ENCODE measurements at regions not wholly inside any gene's neighbourhood (a gene's known extent, or its start where the extent isn't known, plus 50 kb on each side); places are given as distances from the start of the nearest gene placed in this dataset.
"Not testable (repeated sequence)": the region's sequence is repeated elsewhere in the genome, so short reads cannot be mapped to it uniquely, and the experiment has no call there.

DNA sequence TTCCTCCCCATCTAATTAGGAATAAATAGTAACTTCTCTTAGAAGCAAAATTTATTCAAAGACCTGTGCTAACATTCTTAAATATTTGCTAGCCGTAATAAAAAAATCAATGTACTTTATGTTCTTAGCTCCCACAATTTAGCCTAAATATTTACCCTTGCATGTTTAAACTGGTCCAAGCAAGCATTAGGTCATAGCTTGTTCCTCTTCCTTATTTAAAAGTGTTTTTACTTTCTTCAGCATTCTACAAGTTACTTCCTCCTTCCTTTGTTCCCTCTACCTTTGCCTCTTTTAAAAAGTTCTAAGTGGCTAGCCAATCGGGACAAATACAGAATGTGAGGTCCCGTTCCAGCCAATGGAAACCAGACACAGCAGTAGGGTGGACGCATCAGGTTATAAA, 172.9 kb upstream of the MBL2 start:
- TF ChIP-seq POLR2A, EP300 (IDR thresholded peaks at IDR 0.05): not testable (repeated sequence)
- TF ChIP-seq, protein P1, sequence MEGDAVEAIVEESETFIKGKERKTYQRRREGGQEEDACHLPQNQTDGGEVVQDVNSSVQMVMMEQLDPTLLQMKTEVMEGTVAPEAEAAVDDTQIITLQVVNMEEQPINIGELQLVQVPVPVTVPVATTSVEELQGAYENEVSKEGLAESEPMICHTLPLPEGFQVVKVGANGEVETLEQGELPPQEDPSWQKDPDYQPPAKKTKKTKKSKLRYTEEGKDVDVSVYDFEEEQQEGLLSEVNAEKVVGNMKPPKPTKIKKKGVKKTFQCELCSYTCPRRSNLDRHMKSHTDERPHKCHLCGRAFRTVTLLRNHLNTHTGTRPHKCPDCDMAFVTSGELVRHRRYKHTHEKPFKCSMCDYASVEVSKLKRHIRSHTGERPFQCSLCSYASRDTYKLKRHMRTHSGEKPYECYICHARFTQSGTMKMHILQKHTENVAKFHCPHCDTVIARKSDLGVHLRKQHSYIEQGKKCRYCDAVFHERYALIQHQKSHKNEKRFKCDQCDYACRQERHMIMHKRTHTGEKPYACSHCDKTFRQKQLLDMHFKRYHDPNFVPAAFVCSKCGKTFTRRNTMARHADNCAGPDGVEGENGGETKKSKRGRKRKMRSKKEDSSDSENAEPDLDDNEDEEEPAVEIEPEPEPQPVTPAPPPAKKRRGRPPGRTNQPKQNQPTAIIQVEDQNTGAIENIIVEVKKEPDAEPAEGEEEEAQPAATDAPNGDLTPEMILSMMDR (IDR thresholded peaks at IDR 0.05), result not testable (repeated sequence)
